ENCODE measurements at regions not wholly inside any gene's neighbourhood (a gene's known extent, or its start where the extent isn't known, plus 50 kb on each side); places are given as distances from the start of the nearest gene placed in this dataset.
A peak's percentile ranks its signal among the peaks of the same experiment; 100 is the strongest.

GRCh38 chr11:91104237-91104636 lies 881.4 kb upstream of the CHORDC1 start:
- no peak for DNase-seq
- Histone ChIP-seq H3K4me3 (ENCODE audit: low read depth in 2 of 2, low read length in 1 of 2) (no peak overlapping the region), H2AFZ (ENCODE audit: low read depth) (peak overlapping the region; percentile 51; the same call in 1 of the 2 replicates), H3K4me2 (no peak overlapping the region), H3F3A (replicated peaks; ENCODE audit: insufficient read depth) (no peaks in the 10 kb centered on the region), H3K9me2 (no peaks in the 10 kb centered on the region), H3K36me3 (replicated peaks in 1 of 2; ENCODE audit: control insufficient read depth in 1 of 2, insufficient read depth in 2 of 2, low read length in 1 of 2) (no peaks in the 10 kb centered on the region), H3K79me2 (ENCODE audit: insufficient read depth) (no peaks in the 10 kb centered on the region), H3K4me1 (ENCODE audit: control insufficient read depth in 1 of 2, insufficient read depth in 2 of 2, low read depth in 1 of 2, low read length in 1 of 2) (peaks cover 0 to 5% of the 10 kb centered on the region in 2 experiments; a peak in 2 of 4 replicates), H4K20me1 (ENCODE audit: insufficient read depth) (no peaks in the 10 kb centered on the region), H3K9me3 (no peaks in the 10 kb centered on the region), H3K27ac (ENCODE audit: low read depth in 2 of 2, low read length in 1 of 2) (peak overlapping the region in 1 of 2 experiments; percentile 28; a peak in 1 of 4 replicates), H3K9ac (no peak overlapping the region), H3K27me3 (ENCODE audit: insufficient read depth) (no peaks in the 10 kb centered on the region)
- ChIA-PET POLR2A (no interaction called here), CTCF (no interaction called here)
- 9% methylated on average over 2 of the region's 2 CpGs for WGBS (ENCODE audit: low lambda C conversion rate)
- TF ChIP-seq SIN3A (IDR thresholded peaks at IDR 0.05; ENCODE audit: borderline replicate concordance, low read depth, low read length) (no peak), ELF1 (IDR thresholded peaks at IDR 0.05) (no peak), TCF12 (IDR thresholded peaks at IDR 0.05) (peak; percentile 59), EP300 (IDR thresholded peaks at IDR 0.05; ENCODE audit: borderline replicate concordance in 1 of 2, low read depth in 1 of 2, low read length in 1 of 2) (peak in 1 of 2 experiments; percentile 65; a peak in 1 of 4 replicates), TEAD4 (IDR thresholded peaks at IDR 0.05; ENCODE audit: borderline replicate concordance, insufficient read depth) (no peak; the same call in 1 of the 2 replicates), FOSL2 (IDR thresholded peaks at IDR 0.05; ENCODE audit: borderline replicate concordance, low read depth) (peak; percentile 72; the same call in 1 of the 2 replicates), FOXJ3 (CRISPR knock-in tag; IDR thresholded peaks at IDR 0.05) (no peak), JUND (IDR thresholded peaks at IDR 0.05) (peak; percentile 85), GABPA (IDR thresholded peaks at IDR 0.05; ENCODE audit: low read depth) (no peak), EZH2phosphoT487 (IDR thresholded peaks at IDR 0.05; ENCODE audit: borderline replicate concordance, low read depth) (no peak), PBX3 (IDR thresholded peaks at IDR 0.05) (peak; percentile 60)

GRCh38 chr11:91100427-91100826 lies 877.6 kb upstream of the CHORDC1 start:
- Histone ChIP-seq H3K9me2 (no peaks in the 10 kb centered on the region), H2AFZ (ENCODE audit: low read depth) (no peak overlapping the region), H3F3A (replicated peaks; ENCODE audit: insufficient read depth) (peaks cover 6% of the 10 kb centered on the region), H3K27ac (ENCODE audit: low read depth in 2 of 2, low read length in 1 of 2) (no peak overlapping the region), H3K79me2 (ENCODE audit: insufficient read depth) (no peaks in the 10 kb centered on the region), H3K4me3 (ENCODE audit: low read depth in 2 of 2, low read length in 1 of 2) (no peak overlapping the region), H3K36me3 (replicated peaks in 1 of 2; ENCODE audit: control insufficient read depth in 1 of 2, insufficient read depth in 2 of 2, low read length in 1 of 2) (no peaks in the 10 kb centered on the region), H4K20me1 (ENCODE audit: insufficient read depth) (no peaks in the 10 kb centered on the region), H3K4me2 (no peak overlapping the region), H3K9me3 (no peaks in the 10 kb centered on the region), H3K27me3 (ENCODE audit: insufficient read depth) (no peaks in the 10 kb centered on the region), H3K4me1 (ENCODE audit: control insufficient read depth in 1 of 2, insufficient read depth in 2 of 2, low read depth in 1 of 2, low read length in 1 of 2) (peaks cover 5 to 8% of the 10 kb centered on the region in 2 experiments; a peak in 2 of 4 replicates), H3K9ac (no peak overlapping the region)
- 55% methylated on average over 3 of the region's 3 CpGs for WGBS (ENCODE audit: low lambda C conversion rate)
- no peak for DNase-seq
- CTCF ChIA-PET: interaction anchor here (0.6 kb wide), 1 partner anchor 15 kb away, joined by 3 read pairs; no protein-coding TSS in a partner anchor
- POLR2A ChIA-PET: no interaction called here
- TF ChIP-seq POLR2AphosphoS5 (IDR thresholded peaks at IDR 0.05; ENCODE audit: low read depth, low read length) (no peak), TEAD4 (IDR thresholded peaks at IDR 0.05; ENCODE audit: borderline replicate concordance, insufficient read depth) (no peak), RFX5 (IDR thresholded peaks at IDR 0.05; ENCODE audit: low read length) (no peak), FOSL2 (IDR thresholded peaks at IDR 0.05; ENCODE audit: borderline replicate concordance, low read depth) (no peak), CTCF (IDR thresholded peaks at IDR 0.05) (no peak), NFIC (IDR thresholded peaks at IDR 0.05; ENCODE audit: borderline replicate concordance) (no peak), CHD2 (IDR thresholded peaks at IDR 0.05; ENCODE audit: low read length, partially characterized antibody) (no peak), REST (IDR thresholded peaks at IDR 0.05; ENCODE audit: low read depth, low read length) (no peak), MAX (IDR thresholded peaks at IDR 0.05; ENCODE audit: low read depth) (no peak), MEF2A (IDR thresholded peaks at IDR 0.05; ENCODE audit: borderline replicate concordance, low read depth) (no peak), FOXJ3 (CRISPR knock-in tag; IDR thresholded peaks at IDR 0.05) (no peak), IRF3 (IDR thresholded peaks at IDR 0.05; ENCODE audit: low read depth, low read length) (no peak), RAD21 (IDR thresholded peaks at IDR 0.05; ENCODE audit: low read length) (no peak), NRF1 (IDR thresholded peaks at IDR 0.05; ENCODE audit: low read depth, low read length) (no peak)

All from SK-N-SH (cell line).